ENCODE measurements at regions not wholly inside any gene's neighbourhood (a gene's known extent, or its start where the extent isn't known, plus 50 kb on each side); places are given as distances from the start of the nearest gene placed in this dataset.

- no peak for TF ChIP-seq CTCF (IDR thresholded peaks at IDR 0.05)
- no peak for TF ChIP-seq POLR2A (IDR thresholded peaks at IDR 0.05)
- no peak for TF ChIP-seq POLR2AphosphoS5 (IDR thresholded peaks at IDR 0.05)
Measured at GRCh38 chr20:11248687-11249638, 575.2 kb upstream of the JAG1 start.

All from sigmoid colon (tissue), 4 donors.